HG02759 (cell line): ENCODE measurements at regions not wholly inside any gene's neighbourhood (a gene's known extent, or its start where the extent isn't known, plus 50 kb on each side); places are given as distances from the start of the nearest gene placed in this dataset.

Experiments
- ATAC-seq: cut with Tn5 transposase; IDR thresholded peaks from one replicate; pipeline ENCODE4 v1.9.1; 2021; ENCODE audit warnings: mild to moderate bottlenecking, moderate library complexity; ENCODE audit not compliant: unreplicated experiment

GRCh38 chr3:168534761-168535160, 439.0 kb upstream of the GOLIM4 start:
- ATAC-seq = no peak

DNA sequence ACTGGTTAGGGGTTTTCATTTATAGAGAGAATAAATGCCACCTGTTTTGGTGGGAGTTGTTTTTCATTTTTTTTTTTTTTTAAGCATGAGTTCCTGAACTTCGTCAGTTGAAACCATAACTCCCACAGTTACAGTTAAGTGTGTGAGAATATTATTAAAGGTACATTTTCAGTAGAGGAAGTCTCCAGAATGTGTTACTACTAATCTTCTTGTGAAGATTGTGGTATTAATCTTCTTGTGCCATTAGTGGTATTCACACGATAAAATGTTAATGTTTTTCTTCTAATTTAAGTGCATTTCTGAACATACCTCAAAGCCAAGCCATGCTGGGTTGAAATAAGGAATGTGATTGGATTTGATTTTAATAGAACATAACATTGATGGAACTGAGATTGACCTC, 437.9 kb upstream of the GOLIM4 start:
- ATAC-seq = no peak

GRCh38 chr3:168532135-168532534, 436.4 kb upstream of the GOLIM4 start:
- ATAC-seq = no peak

GRCh38 chr3:168531116-168531515, 435.4 kb upstream of the GOLIM4 start:
- no peak for ATAC-seq

- no peak for ATAC-seq
These were observed 428.4 kb upstream of the GOLIM4 start for GRCh38 chr3:168524129-168524528.

DNA sequence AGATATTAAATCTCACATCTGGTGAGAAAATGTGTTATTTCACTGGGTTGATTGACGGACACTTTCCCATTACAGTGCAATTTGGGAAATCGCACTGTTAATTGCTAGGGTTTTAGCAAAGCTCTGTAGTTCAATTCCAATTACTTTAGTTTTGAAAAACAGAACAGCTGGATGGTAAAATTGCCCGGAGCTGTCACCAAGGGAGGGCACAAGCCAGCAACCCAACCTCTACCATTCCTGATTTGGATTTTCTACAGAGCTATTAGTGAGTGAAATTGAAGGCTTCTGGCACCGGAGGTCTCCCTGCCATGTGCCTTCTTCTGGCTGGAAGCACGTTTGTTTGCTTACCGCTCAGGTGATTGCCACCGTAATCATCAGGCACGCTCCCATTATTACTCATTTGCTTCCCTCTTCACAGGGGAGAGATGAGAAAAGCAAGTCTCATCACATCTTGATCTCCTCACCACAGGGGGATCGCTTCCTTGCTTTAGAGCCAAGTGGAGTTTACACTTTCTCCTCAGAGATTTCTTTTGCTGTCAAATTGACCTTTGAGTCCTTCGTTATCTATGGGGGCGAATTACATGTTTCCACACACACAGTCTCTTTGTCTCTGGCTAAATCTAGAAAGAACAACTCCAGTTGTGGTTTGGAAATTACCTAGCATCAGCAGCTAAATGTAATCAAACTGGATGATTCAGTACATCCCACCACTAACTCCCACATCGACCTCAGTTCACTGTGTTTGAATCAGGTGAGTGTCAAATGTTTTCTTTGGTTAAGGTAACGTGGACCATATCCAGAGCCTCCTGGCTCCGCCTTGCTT, 421.7 kb upstream of the GOLIM4 start:
- ATAC-seq = peak; percentile 63

- ATAC-seq = no peak
These were observed 418.5 kb upstream of the GOLIM4 start for GRCh38 chr3:168514252-168514651.

- ATAC-seq = no peak
These were observed 417.1 kb upstream of the GOLIM4 start for GRCh38 chr3:168512802-168513201.

GRCh38 chr3:168511428-168512014, 415.8 kb upstream of the GOLIM4 start:
- ATAC-seq = no peak

- no peak for ATAC-seq
These were observed 410.9 kb upstream of the GOLIM4 start for GRCh38 chr3:168506589-168506988.

DNA sequence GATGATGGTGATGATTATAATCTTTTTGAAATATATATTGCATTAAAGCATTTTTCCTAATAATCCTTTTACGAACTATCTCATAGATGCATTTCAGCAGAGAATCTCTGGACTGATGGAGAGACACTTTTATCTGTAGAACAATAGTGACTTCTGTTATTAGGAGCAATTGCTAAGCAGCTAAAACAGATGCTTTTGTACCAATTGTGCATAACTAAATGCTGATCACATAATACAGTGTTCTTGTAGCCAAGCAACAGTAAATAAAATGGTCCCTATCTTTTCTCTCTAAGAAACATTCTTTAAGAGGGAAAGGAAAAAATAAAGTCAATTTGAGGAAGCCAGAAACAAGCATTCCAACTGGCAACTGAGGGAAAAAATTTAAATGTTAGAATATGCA, 405.8 kb upstream of the GOLIM4 start:
- no peak for ATAC-seq

DNA sequence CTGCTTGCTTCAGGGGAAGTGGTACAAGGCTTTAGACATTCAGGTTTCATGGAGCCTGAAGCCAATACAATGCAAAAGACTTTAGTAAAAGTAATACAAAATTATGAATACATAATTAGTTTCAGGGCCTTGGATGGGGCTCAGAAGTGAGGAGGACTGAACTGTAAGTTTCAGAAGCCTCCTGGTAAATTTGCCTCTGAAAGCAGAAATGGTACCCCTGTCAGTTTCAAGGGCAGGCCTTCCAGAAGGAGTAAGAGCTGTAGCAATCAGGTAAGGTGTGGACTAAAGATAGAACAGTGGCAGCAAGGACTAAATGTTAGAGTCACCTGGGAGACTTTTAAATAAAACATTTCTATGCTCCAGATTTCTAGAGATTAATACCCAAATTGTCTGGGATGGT, 402.5 kb upstream of the GOLIM4 start:
- no peak for ATAC-seq

GRCh38 chr3:168497741-168498140, 402.0 kb upstream of the GOLIM4 start:
- no peak for ATAC-seq

DNA sequence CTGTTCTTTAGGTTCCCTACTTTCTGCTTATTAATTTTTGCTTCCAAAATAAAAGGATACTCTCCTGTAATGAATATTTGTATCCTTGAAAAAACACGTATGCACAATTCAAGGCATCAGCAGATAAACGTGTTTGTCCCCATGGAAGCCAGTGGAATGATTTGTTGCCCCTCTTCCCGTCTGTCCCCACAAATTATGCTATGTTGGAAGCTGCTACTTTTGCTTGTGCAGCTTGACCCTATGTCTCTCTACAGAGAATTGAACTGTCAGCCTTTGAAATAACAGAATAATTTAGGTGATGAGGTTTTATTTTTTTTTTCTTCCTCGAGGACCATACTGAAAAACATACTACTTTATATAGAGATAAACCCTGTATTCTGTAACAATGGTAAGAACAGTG, 401.5 kb upstream of the GOLIM4 start:
- no peak for ATAC-seq

- no peak for ATAC-seq
These were observed 400.2 kb upstream of the GOLIM4 start for GRCh38 chr3:168495932-168496331.

DNA sequence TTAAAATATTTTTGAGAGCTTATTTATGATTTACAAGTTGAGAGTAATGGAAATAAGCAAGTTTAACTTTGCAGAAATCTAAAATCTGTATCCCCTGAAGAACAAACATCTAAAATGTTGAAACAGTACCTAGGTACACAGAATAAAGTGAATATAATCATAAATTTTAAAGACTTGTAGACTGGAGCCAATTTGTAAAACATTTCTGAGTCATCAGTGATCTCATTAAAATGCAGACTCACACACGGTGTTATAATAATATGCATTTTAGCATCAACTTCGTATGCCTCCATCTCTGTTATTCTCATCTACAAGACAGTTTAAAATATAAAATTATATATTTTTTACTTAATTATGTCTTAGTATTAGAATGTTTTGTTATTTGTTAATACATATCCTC, 399.5 kb upstream of the GOLIM4 start:
- no peak for ATAC-seq

GRCh38 chr3:168493412-168494205, 397.9 kb upstream of the GOLIM4 start:
- no peak for ATAC-seq

DNA sequence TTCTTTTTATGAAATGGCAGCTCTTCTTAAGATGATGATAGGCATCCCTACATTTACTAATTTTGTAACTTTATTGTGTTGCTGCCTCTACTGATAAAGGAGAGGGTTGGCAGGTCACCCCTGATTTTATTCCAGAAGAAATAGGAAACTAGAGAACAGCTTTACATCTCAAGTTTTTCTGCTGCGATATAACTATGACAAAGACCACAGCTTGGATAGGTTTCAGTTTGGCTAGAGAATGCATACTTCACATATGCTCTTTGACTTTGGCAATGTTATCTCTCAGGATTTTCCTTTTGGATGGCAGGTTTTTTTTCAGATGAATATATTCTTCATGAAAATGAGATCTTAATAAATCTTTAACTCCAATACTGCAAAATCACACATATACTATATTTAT, 395.3 kb upstream of the GOLIM4 start:
- ATAC-seq = no peak

DNA sequence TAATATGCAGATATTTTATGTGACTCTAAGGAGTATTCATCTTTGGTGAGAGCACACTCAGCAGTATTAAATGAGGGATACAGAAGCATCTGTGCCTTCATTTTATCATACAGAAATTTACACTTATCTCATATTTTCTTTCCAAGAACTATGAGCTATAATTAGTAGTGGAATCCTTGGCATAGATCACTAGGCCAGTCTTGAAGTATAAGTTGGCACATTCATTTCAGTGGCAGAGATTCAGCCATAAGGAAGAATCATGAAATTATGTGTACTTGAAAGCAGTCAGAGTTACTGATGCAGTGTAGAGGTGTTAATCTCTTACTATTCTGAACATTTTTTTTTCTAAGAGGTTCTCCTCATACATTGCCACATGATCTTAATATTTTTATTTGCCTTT, 393.6 kb upstream of the GOLIM4 start:
- no peak for ATAC-seq

DNA sequence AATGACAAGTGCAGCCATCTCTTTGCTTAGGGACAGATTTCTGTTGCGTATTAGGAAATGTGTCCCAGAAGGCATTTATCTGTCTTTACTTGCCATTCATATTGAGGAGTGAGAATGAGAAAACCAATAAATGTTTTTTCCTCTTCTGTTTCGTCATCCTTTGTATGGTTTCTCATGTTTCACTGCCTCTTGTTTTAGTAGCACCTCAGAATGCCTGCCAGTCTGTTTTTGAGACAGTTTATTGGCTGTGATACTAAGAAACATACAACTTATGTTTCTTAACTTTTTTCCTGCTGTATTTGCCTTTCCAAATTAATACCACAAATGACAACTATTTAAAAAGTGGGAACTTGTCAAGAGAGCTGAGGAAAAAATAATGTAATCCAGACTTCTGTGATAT, 390.2 kb upstream of the GOLIM4 start:
- no peak for ATAC-seq

GRCh38 chr3:168476360-168476980, 380.7 kb upstream of the GOLIM4 start:
- ATAC-seq = no peak
